ENCODE measurements at regions not wholly inside any gene's neighbourhood (a gene's known extent, or its start where the extent isn't known, plus 50 kb on each side); places are given as distances from the start of the nearest gene placed in this dataset.

DNA sequence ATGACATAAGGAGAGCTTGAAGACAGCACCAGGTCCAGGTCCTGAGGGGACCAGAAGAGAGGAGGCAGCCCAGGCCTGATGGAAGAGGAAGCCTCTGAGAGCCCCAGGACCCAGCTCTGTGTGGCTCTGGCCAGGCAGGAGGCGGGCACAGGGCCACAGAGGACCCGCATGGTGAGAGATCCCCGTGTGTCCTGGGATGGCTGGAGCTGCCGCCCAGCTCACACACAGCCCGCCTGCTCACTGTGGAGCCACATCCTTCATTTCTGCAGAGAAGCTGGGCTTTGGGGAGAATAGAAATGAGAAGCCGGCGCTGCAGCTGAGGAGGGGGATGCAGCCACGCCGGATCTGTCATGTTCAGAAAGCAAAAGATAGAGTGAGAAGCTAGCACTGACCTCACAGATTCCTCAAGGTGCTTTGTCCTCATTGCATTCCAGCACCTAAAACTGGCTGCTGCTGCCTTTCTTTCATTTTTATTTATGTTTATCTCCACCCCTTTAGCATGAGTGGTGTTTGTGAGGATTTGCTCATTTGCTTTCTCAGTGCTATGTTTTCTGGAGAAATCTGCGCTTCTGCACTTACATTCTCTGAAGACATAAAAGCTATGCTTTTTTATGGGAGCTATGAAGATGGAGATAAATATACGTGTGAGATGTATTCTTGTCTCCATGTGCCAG, 307.6 kb upstream of the MYT1L start:
- TF ChIP-seq, protein P1, sequence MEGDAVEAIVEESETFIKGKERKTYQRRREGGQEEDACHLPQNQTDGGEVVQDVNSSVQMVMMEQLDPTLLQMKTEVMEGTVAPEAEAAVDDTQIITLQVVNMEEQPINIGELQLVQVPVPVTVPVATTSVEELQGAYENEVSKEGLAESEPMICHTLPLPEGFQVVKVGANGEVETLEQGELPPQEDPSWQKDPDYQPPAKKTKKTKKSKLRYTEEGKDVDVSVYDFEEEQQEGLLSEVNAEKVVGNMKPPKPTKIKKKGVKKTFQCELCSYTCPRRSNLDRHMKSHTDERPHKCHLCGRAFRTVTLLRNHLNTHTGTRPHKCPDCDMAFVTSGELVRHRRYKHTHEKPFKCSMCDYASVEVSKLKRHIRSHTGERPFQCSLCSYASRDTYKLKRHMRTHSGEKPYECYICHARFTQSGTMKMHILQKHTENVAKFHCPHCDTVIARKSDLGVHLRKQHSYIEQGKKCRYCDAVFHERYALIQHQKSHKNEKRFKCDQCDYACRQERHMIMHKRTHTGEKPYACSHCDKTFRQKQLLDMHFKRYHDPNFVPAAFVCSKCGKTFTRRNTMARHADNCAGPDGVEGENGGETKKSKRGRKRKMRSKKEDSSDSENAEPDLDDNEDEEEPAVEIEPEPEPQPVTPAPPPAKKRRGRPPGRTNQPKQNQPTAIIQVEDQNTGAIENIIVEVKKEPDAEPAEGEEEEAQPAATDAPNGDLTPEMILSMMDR (IDR thresholded peaks at IDR 0.05), result no peak
- TF ChIP-seq POLR2A (IDR thresholded peaks at IDR 0.05), result no peak

All from body of pancreas (tissue), 4 donors.